GM21529 (cell line): ENCODE measurements at regions not wholly inside any gene's neighbourhood (a gene's known extent, or its start where the extent isn't known, plus 50 kb on each side); places are given as distances from the start of the nearest gene placed in this dataset.
A peak's percentile ranks its signal among the peaks of the same experiment; 100 is the strongest.

Experiments
- ATAC-seq: cut with Tn5 transposase; IDR thresholded peaks from one replicate; pipeline ENCODE4 v1.9.1; 2021; ENCODE audit not compliant: unreplicated experiment

DNA sequence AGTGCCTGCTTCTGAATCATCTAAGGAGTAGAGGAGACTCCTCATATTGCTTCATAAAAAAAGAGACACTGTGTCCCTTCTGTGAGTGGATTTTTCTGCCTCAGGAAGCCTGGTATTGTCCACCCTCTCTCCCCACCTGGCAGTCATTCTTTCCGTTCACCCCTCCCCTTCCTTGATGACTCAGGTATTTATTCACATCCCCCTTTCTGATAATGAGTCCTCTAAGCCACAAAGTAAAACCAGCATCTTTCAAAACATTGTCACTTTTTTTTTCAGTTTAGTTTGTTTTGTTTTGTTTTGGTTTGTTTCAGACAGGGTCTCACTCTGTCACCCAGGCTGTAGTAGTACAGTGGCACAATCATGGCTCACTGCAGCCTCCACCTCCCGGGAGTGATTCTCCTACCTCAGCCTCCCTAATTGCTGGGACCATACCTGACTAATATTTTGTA lies 65.2 kb upstream of the UBE2E1 start:
- ATAC-seq, result peak; percentile 95

GRCh38 chr3:23741036-23741706 lies 64.6 kb upstream of the UBE2E1 start:
- peak; percentile 11 for ATAC-seq

- ATAC-seq, result no peak
Observed at GRCh38 chr3:23743141-23743784, 62.5 kb upstream of the UBE2E1 start.

GRCh38 chr3:23746441-23746840 lies 59.3 kb upstream of the UBE2E1 start:
- no peak for ATAC-seq

DNA sequence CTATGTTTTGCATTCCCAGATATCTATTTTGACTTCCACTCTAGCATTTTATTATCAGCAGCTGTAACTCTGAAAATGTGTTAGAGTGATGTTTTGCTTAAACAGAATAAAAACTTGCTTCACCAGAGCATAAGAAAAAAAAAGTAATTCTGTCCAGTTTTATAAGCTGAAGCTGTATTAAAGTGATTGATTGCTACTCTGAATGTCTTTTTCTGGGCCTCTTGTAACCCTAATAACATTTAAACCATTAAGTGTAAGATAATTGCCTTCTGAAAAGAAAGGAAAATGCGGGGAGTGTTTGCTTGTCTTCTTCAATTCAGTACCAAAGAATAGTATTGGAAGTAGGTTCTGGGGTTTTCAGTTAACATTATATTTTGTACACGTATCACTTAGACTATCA lies 57.9 kb upstream of the UBE2E1 start:
- ATAC-seq, result no peak

- ATAC-seq, result peak; percentile 42
Observed at GRCh38 chr3:23748398-23749110, 57.2 kb upstream of the UBE2E1 start.

- no peak for ATAC-seq
Observed at GRCh38 chr3:23749609-23750008, 56.1 kb upstream of the UBE2E1 start.

GRCh38 chr3:23750573-23751210 lies 55.1 kb upstream of the UBE2E1 start:
- no peak for ATAC-seq

DNA sequence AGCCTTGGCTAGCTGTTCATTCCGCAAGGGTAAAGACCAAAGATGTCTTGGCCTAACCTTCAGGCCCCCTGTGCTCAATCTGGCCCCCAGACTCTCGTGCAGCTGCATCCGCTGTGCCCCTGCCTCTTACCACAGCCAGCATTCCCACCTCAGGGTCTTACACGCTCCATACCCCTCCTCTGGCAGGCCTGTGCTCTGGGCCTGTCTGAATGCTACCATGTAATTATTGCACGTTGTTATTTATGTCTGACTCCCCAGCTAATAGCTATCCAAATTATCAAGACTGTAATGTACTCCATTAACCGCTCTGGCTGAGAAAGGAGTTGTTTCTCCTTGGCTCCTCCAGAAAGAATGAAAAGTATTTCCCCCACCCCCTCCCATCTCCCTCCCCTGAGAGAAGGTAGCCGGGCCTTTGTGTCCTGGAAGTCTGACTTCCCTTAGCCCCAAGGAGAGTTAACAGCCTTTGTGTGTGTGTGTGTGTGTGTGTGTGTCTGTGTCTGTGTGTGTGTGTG lies 54.5 kb upstream of the UBE2E1 start:
- no peak for ATAC-seq

DNA sequence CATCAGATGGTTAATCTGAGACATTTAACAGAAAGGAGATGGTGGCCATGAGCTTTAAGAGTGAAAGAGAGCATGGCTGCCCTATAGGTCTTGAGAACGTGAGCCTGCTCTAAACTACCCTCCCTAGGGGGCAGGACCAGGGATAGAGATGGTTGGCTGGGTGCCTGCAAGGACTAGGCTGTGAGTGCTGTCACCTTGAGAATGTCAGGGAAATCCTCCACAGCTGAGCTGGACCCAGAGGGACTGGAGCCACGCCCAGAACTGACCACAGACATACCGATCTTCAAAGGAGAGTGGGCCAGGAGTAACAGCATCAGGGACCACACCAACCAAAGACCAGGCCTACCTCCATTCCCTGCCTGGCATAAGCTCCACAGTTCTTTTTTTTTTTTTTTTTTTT lies 53.6 kb upstream of the UBE2E1 start:
- no peak for ATAC-seq

- no peak for ATAC-seq
Observed at GRCh38 chr3:23754215-23754614, 51.5 kb upstream of the UBE2E1 start.
